Omental fat pad (tissue), 3 donors: ENCODE measurements at regions not wholly inside any gene's neighbourhood (a gene's known extent, or its start where the extent isn't known, plus 50 kb on each side); places are given as distances from the start of the nearest gene placed in this dataset.
"Not testable (repeated sequence)": the region's sequence is repeated elsewhere in the genome, so short reads cannot be mapped to it uniquely, and the experiment has no call there.

Experiments
- ATAC-seq: fragments of 150-250 bp; one replicate; pipeline ENCODE4 v1.9.1; 2016; ENCODE audit warnings: mild to moderate bottlenecking, moderate library complexity; ENCODE audit not compliant: low FRiP score
- DNase-seq: peaks from one replicate; pipeline ENCODE4 v3.0.0-alpha.2; 2019; ENCODE audit warnings: low spot score
- TF ChIP-seq, protein P1 (sequence below), 3 donors: fragments of 450-650 bp; IDR thresholded peaks; one replicate each; pipeline ENCODE4 v1.5.1; 2016 to 2017; ENCODE audit warnings: antibody characterized with exemption in 3 of 3, mild to moderate bottlenecking in 3 of 3, moderate library complexity in 2 of 3

DNA sequence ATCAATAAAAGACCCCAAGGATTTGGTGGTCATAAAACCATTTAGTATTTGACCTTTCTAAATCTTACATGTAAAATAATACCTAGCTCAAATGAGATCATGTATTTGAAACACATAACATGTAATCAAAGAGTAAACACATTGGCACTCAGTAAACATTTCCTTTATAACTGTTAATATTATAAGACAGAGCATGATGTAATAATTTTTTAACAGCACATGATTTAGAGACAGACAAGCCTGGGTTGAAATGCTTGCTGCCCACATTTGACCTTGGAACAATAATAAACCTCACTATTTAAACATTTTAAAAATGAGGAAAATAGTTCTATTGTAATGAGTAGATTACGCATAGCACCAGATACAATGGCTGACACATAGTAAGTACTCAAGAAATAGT, 105.2 kb upstream of the GPR141 start:
- ATAC-seq (no peak), DNase-seq (no peak)
- TF ChIP-seq, protein P1, sequence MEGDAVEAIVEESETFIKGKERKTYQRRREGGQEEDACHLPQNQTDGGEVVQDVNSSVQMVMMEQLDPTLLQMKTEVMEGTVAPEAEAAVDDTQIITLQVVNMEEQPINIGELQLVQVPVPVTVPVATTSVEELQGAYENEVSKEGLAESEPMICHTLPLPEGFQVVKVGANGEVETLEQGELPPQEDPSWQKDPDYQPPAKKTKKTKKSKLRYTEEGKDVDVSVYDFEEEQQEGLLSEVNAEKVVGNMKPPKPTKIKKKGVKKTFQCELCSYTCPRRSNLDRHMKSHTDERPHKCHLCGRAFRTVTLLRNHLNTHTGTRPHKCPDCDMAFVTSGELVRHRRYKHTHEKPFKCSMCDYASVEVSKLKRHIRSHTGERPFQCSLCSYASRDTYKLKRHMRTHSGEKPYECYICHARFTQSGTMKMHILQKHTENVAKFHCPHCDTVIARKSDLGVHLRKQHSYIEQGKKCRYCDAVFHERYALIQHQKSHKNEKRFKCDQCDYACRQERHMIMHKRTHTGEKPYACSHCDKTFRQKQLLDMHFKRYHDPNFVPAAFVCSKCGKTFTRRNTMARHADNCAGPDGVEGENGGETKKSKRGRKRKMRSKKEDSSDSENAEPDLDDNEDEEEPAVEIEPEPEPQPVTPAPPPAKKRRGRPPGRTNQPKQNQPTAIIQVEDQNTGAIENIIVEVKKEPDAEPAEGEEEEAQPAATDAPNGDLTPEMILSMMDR (IDR thresholded peaks at IDR 0.05) = no peak

DNA sequence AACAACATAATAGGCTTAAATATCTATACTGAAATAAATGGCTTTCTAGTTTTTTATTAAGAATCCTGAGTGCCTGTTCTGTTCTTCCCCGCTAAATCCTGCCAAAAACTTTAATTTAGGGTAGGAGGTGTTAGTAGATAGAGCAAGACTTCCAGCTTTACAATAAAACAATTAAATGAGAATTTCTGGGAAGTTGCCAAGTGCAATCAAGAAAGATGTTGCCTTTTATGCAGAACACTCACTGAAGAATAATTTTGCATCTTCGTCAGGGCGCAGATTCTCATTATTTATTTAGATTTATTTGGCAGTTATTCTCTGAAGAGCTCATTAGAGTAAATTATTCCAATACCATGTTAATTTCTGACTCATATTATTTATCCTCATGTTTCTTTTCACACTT, 103.2 kb upstream of the GPR141 start:
- ATAC-seq (no peak), DNase-seq (no peak)
- TF ChIP-seq, protein P1 (IDR thresholded peaks at IDR 0.05) = no peak

DNA sequence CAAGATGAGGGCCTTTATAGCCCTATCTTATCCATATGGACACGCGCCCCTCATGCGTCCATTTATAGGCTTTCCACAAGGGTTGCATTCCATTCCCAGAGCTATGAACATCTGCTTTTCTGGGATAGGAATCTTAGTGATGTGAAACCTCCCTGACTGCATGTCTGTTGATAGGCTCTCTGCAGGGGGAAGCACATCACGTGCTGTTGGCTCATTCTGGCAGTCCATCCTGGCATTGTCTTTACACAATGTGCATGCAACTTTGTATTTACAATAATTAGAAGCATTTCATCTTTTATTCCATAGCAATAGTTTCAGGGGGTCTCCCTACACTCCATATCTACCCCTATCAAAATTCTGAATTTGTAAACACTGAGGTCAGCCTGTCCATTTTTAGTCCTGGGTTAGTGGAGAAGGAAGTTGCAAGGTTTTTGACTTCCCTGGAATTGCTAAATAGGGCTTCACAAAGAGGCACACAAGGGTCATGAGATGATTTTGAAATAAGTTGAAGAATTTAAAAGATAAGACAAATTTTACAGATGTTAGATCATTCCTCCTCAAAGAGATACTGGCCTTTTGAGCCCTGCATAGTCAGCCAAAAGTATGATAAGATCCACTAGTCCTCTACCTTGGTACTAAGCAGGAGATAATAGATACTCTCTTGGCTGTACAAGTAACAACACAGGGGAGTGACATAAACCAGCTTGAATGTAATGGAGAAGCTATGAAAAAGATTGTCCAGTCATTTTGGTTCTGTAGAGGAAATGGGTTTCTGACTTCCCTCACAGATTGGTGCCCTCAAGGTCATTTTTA, 98.7 kb upstream of the GPR141 start:
- ATAC-seq, DNase-seq: not testable (repeated sequence)

DNA sequence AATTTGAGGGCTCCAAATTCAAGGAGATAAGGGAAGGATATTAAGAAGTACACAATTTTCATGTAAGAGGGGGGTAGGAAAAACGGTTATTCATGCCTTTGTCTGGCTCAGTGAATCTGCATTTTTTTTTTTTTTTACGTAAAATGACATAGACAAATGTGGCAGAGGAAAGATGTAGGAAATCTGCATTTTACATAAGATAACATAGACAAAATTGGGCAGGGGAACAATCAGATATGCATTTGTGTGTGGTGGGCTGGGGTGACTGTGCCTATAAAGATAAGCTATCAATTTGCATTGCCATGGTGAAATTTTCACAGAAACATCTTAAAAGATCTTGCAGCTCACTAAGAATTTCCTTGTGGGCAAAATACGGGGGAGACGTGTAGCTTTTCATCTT, 92.7 kb upstream of the GPR141 start:
- TF ChIP-seq, protein P1 (IDR thresholded peaks at IDR 0.05) = no peak
- ATAC-seq = no peak
- no peak for DNase-seq

DNA sequence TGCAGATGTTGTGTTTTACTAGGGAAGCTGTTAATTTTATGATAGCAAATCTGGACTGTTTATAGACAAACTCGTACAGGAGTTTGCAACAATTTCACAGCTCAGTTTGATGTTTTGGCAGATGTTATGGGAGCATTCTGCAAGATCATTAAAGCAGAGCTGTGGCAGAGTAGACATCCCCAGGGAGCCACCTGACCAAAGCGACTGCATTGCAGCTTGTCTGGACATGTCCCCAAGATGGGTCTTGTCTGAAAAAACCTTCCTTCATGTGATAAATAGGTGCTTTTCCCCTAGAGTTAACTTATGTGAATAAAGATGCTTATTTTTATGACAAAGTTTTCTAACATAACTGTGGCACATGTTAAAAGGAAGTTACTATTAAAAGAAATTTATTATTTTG, 91.2 kb upstream of the GPR141 start:
- no peak for ATAC-seq
- TF ChIP-seq, protein P1 (IDR thresholded peaks at IDR 0.05) = no peak
- no peak for DNase-seq

DNA sequence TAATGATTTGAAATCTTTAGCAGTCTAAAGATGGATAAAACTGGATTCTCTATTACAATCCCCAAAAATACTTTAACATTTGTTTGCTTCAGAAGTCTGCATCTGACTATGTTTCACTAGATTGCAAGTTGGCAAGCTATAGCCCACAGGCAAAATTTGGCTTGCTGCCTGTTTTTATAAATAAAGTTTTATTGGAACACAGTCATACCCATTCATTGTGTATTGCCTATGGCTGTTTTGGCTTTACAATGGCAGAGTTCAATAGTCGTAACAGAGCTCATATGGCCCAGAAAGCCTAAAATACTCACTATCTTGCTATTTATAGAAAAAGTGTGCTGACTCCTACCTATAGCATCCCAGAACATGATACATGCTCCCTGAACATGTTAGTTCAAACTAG, 89.0 kb upstream of the GPR141 start:
- TF ChIP-seq, protein P1 (IDR thresholded peaks at IDR 0.05) = no peak
- ATAC-seq = no peak
- DNase-seq = no peak

DNA sequence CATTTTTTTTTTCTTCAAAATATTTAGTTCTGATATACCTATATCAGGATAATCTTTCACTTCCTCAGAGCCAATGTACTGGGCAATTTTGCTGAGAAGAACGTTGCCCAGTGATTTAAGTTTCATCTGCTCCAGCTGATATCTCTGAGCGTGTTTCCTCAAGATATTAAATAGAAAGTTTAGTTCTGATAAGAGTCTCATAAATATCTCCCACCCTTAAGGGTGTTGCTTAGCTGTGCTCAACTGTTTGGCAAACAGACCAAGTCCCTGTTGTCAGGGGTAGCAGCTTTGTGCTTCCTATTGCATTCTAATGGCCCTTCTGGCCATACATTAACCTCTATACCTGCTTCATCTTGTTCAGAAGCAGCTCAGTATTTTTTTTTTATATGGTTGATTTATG, 84.7 kb upstream of the GPR141 start:
- ATAC-seq (no peak), DNase-seq (no peak)
- TF ChIP-seq, protein P1 (IDR thresholded peaks at IDR 0.05) = no peak
